ENCODE measurements at regions not wholly inside any gene's neighbourhood (a gene's known extent, or its start where the extent isn't known, plus 50 kb on each side); places are given as distances from the start of the nearest gene placed in this dataset.

- no peak for TF ChIP-seq TEAD4 (IDR thresholded peaks at IDR 0.05)
- TF ChIP-seq CREB1 (IDR thresholded peaks at IDR 0.05; ENCODE audit: low read depth) = no peak
- no peak for TF ChIP-seq CEBPB (IDR thresholded peaks at IDR 0.05)
- TF ChIP-seq, protein P1, sequence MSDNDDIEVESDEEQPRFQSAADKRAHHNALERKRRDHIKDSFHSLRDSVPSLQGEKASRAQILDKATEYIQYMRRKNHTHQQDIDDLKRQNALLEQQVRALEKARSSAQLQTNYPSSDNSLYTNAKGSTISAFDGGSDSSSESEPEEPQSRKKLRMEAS (IDR thresholded peaks at IDR 0.05) = no peak
- no peak for TF ChIP-seq EP300 (IDR thresholded peaks at IDR 0.05; ENCODE audit: borderline replicate concordance)
- TF ChIP-seq, protein P2, sequence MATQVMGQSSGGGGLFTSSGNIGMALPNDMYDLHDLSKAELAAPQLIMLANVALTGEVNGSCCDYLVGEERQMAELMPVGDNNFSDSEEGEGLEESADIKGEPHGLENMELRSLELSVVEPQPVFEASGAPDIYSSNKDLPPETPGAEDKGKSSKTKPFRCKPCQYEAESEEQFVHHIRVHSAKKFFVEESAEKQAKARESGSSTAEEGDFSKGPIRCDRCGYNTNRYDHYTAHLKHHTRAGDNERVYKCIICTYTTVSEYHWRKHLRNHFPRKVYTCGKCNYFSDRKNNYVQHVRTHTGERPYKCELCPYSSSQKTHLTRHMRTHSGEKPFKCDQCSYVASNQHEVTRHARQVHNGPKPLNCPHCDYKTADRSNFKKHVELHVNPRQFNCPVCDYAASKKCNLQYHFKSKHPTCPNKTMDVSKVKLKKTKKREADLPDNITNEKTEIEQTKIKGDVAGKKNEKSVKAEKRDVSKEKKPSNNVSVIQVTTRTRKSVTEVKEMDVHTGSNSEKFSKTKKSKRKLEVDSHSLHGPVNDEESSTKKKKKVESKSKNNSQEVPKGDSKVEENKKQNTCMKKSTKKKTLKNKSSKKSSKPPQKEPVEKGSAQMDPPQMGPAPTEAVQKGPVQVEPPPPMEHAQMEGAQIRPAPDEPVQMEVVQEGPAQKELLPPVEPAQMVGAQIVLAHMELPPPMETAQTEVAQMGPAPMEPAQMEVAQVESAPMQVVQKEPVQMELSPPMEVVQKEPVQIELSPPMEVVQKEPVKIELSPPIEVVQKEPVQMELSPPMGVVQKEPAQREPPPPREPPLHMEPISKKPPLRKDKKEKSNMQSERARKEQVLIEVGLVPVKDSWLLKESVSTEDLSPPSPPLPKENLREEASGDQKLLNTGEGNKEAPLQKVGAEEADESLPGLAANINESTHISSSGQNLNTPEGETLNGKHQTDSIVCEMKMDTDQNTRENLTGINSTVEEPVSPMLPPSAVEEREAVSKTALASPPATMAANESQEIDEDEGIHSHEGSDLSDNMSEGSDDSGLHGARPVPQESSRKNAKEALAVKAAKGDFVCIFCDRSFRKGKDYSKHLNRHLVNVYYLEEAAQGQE (IDR thresholded peaks at IDR 0.05; ENCODE audit: low read depth) = no peak
- no peak for TF ChIP-seq EGR1 (IDR thresholded peaks at IDR 0.05)
- no peak for TF ChIP-seq TAF1 (IDR thresholded peaks at IDR 0.05; ENCODE audit: low read depth)
- no peak for TF ChIP-seq TCF12 (IDR thresholded peaks at IDR 0.05; ENCODE audit: low read depth)
- no peak for TF ChIP-seq YY1 (IDR thresholded peaks at IDR 0.05; ENCODE audit: low read depth)
- TF ChIP-seq FOXM1 (IDR thresholded peaks at IDR 0.05; ENCODE audit: borderline replicate concordance, low read depth) = no peak
- TF ChIP-seq RAD21 (IDR thresholded peaks at IDR 0.05; ENCODE audit: low read depth) = no peak
These were observed 316.7 kb upstream of the SORCS1 start for GRCh38 chr10:107481224-107481623.

Data from Ishikawa (cell line).